ENCODE measurements at regions not wholly inside any gene's neighbourhood (a gene's known extent, or its start where the extent isn't known, plus 50 kb on each side); places are given as distances from the start of the nearest gene placed in this dataset.

DNA sequence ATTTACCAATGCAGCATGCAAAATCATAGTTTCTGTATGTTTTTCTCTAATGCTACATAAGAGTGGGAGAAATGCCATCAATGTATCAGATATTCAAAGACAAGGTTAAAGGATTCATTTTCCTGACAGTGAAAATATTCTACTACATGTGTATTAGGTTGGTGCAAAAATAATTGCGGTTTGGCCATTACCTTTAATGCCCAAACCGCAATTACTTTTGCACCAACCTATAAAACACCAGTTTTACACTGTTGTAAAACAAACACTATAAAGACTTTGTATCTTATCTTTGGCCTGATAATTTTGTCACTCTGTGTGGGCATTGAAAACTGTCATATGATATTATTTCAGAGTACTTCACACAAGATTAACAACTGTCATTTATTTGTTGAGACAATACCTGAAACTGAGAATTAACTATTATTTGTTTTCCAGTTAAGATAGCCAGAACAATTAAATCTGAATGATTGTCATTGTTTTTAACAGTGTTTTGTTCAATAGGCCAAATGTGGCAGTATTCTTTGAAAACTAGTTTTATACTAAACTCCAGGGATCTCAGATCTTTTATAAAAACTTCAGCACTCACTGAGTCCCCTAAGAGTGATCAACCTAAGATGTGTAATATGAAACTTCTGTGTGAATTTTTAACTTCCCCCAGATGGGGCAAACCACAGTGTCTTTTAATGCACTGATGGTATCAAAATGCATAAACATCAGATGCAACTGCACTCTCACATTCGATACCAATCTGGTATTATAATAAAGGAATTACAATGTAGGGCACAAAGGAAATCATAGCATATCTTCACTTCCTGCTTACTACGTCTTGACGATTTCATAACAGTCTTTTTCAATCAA is 53.8 kb upstream of the FBN2 start:
- no peak for DNase-seq (ENCODE audit: low read depth, low spot score)

DNA sequence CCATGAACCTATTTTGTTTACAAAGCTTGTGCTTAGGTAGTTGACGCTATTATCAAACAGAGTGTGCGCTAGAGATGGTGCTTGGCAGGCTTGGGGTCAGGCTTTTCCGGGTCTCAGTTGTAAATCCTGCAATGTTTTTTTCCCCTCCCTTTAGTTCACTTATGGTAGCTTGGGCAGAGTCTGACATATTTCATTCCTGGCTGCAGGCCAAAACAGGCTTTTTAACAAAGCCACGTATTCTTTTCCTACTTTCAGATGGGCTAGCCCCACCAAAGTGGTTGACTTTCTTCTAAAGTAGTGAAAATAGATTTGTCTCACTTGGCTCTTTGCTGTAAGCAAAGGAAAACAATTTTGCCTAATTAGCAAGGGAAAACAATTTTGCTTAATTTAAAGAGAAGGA is 58.0 kb upstream of the FBN2 start:
- no peak for DNase-seq (ENCODE audit: low read depth, low spot score)

DNA sequence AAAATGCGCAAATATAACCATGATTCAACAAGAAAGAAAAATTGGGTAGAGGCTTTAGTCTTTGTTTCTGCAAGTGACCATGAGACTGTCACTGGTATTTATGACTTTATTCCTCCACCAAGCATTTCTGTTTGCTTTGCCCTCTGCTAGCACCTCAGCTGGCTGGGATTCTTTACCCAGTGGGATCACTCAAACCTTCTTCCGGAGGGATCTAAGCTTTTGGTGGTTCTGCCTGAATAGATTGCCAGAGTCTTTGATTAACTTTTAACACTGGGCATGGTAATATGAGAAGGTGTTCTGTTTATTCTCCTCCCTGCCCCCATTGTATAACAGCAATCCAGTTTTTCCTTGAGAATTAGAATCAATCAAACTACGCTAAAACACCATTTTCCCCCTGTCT is 59.1 kb upstream of the FBN2 start:
- DNase-seq (ENCODE audit: low read depth, low spot score): no peak

DNA sequence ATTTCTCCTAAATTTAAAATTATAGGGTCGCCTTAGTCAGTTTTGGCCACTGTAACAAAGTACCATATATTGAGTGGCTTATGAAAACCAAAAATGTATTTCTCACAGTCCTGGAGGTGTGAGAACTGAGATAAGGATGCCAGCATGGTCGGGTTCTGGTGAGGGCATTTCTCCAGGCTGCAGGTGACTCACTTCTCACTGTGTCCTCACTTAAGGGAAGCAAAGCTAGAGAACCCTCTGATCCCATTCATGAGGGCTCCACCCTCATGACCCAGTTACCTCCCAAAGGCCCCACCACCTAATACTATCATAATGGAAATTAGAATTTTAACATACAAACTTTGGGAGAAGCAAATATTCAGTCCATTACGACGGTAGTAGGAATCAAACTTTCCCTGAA is 75.1 kb upstream of the FBN2 start:
- no peak for DNase-seq (ENCODE audit: low read depth, low spot score)

DNA sequence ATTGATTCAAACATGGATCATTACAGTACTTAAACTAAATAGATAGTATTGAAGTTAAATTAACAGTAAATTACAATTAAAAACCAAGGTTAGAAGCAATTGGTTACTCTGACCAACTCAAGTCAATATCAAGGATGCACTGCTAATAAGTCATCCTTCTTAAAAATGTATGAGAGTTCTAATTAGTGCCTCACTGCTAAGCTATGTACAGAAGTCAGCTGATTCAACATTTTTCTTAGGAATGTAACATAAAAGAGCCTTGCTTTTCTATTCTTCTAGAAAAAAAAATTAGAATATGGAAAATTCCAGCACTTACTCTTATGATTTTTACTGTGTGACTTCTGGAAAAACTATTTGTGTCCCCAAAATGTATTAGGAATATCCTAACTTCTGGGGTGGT is 75.7 kb upstream of the FBN2 start:
- no peak for DNase-seq (ENCODE audit: low read depth, low spot score)

DNA sequence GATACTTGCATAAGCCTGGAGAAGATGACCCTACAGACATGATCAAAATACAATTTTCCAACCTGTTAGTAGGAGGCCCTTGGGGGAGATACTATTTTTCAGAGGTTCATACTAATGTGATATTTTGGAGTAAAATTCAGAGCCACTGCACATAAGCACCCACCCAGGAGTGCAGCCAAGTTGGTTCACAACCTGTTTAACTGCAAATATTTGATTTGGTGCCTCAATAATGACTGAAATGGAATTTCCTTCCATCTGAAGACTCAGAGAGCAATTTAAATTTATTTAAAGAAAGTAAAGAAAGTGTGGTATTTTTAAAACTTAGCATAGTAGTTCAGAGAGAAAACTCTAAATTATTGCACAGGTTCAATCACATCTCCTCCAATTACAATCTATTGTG is 77.5 kb upstream of the FBN2 start:
- no peak for DNase-seq (ENCODE audit: low read depth, low spot score)

DNA sequence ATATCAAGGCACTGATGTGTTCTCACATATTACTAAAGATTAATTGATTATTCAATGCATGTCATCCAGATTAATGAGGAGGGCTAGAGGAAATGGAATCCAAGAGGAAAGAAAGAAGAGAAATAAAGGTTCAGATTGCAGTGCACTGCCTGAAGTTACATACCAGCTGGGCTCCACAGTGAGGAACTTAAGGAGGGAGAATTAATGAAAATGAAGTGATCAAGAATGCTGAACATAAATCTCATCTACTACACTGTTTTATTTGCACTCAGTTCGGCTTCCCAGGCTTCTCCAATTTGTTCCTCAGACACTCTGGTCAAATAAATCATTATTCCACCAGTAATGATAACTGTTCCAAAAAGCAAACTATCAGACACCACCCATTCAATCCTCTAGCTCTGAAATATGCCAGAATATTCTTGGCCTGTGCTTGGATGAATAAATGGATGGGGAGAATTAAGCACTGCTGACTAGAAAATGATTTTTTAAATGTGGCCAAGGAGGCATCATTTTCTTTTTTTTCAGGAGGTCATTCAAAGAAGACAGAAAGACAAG is 88.6 kb upstream of the FBN2 start:
- DNase-seq (ENCODE audit: low read depth, low spot score): no peak

DNA sequence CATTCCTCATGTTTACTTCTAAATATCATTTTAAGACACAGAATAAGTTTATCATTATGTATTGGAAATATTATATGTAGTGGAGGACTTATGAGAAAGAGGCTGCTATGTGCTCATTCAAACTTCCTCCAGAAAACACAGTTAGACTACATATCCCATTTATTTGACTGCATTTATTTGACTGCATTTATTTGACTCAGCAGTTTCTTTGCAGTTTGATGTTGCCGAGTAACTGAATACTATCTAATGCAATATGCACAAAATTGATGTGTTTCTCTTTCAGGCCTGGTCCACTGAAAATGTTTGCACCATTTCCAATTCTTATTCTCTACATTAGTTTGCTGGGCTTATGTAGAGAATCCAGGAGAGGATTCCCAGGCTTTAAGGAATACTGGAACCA is 89.9 kb upstream of the FBN2 start:
- DNase-seq (ENCODE audit: low read depth, low spot score): no peak

DNA sequence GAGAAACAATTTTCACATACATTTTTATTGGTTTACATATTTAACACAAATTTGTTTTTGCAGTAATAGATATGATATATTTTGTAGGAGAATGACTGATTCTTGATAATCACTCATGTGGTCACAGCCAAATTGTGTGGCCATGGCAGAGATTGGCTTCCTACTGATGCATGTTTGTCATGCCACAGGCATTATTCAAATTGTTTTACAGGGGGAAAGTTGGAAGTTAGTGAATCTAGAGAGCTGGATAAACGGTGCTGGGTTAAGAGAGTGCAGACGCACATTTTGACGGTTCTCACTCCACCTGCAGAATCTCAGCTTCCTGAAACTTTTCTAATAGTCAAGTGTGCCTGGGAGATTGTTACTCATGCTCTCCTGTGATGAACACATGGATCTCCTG is 91.1 kb upstream of the FBN2 start:
- DNase-seq (ENCODE audit: low read depth, low spot score): no peak

DNA sequence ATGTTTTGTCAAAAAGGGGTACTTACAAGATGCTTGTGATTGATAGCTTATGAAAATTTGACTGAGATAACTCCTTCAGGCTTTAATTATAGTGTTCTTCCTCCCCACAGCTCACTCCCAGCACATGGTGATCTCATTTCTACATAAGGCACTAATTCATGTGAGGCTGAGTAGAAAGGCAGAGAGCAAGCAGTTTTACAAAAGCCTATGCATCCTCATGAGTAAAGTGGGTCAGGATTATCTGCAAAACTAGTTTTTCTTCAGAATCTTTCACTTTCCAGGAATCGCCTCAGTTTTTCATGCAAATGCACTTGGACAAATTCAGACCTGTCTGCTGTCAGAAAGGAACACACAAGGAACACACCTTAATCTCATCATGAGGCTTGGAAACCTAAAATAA is 92.1 kb upstream of the FBN2 start:
- no peak for DNase-seq (ENCODE audit: low read depth, low spot score)

DNA sequence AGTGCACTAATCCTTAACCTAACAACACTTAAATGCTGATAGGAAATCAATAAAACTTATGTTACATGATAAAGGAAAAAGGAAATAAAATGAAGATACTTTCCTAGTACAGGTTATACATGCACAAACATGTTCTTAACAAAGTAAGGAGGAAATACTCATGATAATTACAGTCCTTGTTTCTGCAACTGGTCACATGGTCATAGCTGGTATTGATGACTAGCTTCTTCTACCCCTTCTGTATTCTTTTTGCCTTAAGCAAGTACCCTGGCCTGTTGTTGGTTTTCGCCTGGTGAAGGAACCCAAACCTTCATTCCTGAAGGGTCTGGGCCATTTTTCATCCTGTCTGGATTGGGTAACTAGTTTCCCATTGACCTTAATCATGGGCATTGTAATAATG is 93.7 kb upstream of the FBN2 start:
- DNase-seq (ENCODE audit: low read depth, low spot score): no peak

DNA sequence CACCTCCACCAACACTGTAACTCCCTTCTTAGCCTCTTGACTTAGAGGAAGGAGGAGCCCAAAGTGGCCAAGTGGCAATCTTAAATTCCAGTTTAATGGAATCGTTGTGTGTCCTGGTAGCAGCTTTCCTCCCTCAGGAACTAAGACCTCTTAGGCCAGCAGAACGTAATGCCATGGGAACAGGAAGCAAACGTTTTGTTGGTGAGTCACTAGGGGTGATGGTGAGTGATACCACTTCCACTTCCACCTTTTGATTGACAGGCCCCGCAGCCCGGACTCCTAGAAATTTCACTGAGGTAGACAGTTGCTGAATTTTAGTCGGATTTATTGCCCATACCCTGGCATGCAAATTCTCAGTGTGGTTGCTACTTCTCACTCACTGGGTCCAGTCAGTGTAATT is 94.2 kb upstream of the FBN2 start:
- DNase-seq (ENCODE audit: low read depth, low spot score): no peak

DNA sequence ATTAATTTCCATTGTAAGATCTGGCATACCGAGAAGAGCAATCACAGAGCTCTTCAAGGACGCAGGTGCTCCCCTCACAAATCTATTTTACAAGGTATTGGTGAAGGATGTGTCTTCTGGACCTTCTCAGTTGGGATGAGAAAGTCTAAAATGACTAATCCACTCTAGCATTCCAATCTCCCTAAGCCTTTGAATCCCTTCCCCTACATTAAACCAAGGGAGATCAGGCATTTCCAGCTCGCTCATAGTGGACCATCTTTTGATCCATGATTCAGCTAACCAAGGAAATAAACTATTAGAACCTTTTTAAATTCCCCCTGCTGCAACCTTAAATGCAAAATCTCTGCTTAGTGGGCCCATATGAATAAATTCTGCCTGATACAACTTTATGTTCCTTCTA is 95.9 kb upstream of the FBN2 start:
- no peak for DNase-seq (ENCODE audit: low read depth, low spot score)

DNA sequence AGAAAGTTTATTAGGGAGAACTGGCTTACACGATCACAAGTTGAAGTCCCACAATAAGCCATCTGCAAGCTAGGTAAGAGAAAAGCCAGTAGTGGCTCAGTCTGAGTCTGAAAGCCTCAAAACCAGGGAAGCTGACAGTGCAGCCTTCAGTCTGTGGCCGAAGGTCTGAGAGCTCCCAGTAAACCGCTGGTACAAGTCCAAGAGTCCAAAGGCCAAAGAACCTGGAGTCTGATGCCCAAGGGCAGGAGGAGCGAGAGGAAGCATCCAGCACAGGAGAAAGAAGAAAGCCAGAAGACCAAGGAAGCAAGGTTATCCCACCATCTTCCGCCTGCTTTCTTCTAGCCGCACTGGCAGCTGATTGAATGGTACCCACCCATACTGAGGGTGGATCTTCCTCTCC is 97.3 kb upstream of the FBN2 start:
- no peak for DNase-seq (ENCODE audit: low read depth, low spot score)

DNA sequence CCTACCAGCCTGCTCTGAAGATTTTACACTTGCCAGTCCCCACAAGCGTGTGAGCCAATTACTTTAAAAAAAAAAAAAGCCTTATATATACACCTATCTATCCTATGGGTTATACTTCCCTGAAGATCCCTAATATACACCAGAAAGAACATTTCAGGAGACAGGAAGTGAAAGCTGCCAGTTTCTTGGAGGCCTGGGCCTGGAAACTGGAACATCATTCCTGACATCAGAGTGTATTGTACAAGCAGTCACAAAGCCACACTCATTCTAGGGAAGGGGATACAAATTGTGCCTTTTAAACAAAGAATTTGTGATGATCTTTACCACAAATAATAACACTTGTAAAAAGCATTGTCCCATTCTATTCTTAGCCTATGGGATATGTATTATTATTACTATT is 98.3 kb upstream of the FBN2 start:
- no peak for DNase-seq (ENCODE audit: low read depth, low spot score)

DNA sequence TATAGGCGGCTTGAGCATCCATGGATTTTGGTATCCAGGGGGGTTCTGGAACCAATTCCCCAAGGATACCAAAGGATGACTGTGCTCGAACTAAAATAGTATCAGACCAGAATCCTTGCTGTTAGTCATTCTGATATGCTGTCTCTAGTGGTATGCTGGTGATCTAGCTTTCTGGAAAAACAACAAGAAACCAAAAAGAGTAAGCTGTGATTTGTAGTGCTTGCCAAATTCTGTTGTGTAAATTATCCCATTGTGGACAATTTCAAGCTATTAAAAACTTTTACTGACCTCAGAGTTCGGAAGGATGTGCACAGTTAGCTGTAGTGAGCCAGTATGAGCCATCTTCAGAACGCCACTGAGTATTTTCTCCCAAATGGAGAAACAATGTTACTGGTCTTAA is 99.0 kb upstream of the FBN2 start:
- DNase-seq (ENCODE audit: low read depth, low spot score): no peak

DNA sequence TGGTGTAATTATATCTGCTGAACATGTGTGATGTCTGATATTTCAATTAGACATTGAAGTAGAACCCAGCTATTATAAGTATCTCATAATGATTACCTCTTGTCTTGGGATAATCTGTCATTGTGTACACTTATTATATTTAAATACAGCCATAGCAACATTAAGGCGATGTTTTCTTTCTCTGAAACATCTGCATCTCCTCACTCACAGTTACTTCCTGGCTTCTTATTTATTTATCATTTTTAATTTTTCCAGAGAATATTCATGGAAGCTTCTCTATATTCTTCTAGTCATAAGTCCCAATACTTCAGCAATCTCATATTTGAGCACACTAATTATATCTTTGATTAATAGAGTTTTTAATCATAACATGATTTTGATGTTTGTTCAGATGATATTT is 103.8 kb upstream of the FBN2 start:
- DNase-seq (ENCODE audit: low read depth, low spot score): no peak

DNA sequence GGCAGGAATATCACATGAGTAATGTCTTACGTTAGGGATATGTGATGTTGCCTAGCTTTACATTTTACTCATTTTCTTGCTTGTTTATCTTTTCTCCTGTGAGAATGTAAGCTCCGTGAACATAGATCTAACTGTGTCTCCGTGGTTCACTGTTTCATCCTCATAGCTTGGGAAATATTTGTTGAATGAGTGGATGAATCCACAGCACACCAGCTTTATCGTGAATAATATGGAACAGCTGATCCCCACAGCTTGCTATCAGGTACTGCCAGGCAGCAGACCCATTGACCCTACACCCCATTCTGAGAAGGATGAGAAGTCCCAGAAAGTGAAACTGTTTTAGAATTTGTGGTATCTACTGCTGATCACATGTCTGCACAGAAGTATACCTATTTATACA is 106.8 kb upstream of the FBN2 start:
- DNase-seq (ENCODE audit: low read depth, low spot score): no peak

DNA sequence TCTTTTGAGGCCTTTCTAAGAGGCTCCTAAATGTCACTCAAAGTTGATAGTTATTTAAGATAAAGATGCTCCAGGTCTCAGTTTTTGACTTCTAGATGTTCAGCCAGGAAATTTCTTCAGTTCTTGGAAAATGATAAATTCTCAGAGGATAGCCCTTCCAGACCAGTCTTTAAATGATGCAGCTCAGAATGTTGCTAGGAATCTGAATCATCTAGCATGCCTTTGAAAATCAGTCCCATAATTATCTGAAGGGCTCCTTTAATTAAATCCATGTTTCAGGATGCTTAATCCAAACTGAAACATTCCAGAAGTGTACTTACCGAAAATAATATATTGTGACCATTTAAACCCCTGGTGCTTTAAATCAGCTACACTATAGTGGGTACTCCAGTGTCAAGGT is 107.5 kb upstream of the FBN2 start:
- no peak for DNase-seq (ENCODE audit: low read depth, low spot score)

DNA sequence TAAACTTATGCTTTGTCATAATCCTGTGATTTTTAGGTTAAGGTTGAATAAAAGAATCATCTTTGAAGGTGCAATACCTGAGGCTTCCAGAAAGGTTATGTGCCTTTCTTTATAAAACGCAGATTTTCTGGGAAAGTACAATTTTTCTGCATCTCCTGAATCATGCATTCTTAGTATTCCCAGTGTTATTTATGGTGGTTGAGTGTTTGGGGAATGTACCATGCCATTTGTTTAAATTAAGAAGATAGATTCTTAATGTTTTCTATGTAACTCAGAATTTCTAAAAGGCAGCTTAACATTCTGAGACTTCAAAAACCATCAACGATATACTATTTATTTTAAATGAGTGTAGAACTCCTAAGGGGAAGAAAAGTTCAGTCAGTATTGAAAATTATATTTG is 108.1 kb upstream of the FBN2 start:
- no peak for DNase-seq (ENCODE audit: low read depth, low spot score)

DNA sequence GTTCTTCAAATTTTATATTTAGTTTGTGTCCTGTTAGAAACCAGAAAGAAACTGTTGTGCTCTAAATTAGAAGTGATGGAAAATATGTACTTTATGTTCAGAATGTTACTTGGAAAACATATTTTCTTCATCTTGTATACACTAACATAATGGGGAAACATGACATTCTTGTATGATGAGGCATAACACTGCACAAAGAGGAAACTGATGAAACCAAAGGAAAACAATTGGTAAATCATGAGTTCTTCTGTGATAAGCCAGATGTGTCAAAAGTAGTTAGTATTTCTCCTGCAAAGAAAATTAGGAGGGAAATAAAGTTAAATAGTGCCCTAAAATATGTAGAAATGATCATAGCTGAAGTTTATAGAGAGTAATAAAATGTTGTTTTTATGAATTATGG is 111.1 kb upstream of the FBN2 start:
- DNase-seq (ENCODE audit: low read depth, low spot score): no peak

DNA sequence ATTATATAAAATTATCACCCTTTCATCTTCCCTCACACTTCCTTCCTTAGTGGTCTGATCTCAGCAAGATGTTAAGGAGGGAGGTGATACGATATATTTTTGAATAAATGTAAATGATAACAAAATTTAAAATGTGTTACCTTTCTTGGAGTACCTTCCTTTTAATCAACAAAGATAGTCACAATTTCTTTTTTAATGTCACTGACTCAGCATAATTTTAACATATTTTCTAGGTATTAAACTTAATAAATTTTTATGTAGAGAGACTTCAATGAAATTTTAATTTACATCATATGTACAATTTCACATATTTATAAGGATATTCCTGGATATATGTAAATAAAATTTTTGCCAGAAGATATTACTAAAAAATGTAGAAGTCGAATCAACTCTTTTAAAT is 125.0 kb upstream of the FBN2 start:
- DNase-seq (ENCODE audit: low read depth, low spot score): no peak

DNA sequence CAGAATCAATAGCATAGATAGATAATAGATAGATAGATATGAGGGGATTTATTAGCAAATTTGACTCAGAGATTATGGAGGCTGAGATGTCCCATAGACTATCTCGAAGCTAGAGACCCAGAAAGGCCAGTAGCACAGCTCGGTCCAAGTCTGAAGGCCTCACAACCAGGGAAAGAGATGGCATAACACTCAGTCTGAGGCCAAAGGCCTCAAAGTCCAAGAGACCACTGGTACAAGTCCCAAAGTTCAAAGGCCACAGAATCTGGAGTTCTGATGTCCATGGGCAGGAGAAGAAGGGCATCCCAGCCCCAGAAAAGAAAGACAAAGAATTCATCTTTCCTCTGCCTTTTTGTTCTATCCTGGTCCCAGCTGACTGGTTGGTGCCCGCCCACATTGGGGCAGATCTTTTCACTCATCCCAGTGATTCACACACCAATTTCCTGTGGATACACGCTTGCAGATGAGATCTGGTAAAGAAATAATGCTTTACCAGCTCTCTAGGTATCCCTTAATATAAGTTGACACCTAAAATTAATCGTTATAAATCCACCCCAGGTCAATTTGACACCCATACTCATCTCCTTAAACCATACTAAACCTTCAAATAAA is 127.8 kb upstream of the FBN2 start:
- DNase-seq (ENCODE audit: low read depth, low spot score): no peak
